Right ventricle myocardium inferior (tissue), 1 donor: ENCODE measurements at regions not wholly inside any gene's neighbourhood (a gene's known extent, or its start where the extent isn't known, plus 50 kb on each side); places are given as distances from the start of the nearest gene placed in this dataset.
"Not testable (repeated sequence)": the region's sequence is repeated elsewhere in the genome, so short reads cannot be mapped to it uniquely, and the experiment has no call there.

ENCODE experiments used
- ATAC-seq: fragments of 200-7000 bp; cut with Tn5 transposase; one replicate; pipeline ENCODE4 v1.9.1; 2020; ENCODE audit warnings: mild to moderate bottlenecking, moderate library complexity
- DNase-seq: peaks from one replicate; pipeline ENCODE4 v3.0.0; 2021; ENCODE audit errors: missing footprints
- intact Hi-C: fragments of 100-400 bp; cut with DNase I; formaldehyde crosslinking; loops from one replicate; pipeline ENCODE4 v1.11.0; 2022
- donor health status: DM: no; HTN: yes; CAD: no; lungs with severe emphysema.

DNA sequence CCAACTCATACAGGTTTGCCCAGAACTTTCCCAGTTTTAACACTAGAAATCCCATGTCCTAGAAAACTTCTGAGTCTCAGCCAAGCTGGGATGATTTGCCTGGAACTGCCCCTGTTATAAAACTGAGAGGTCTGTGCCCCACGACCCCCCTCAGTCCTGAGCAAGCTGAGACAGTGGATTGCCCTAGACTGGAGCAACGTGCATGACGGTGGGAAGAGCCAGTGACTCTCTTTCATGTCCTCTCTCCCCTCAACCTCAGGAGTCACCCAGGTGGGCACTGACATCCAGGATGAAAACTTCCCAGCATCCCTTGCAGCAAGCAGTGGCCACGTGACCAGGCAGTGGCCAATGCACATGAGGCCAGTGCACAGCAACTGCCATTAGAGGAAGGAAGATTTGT, 329.7 kb downstream of the PREX1 start:
- intact Hi-C loops, DNase-seq, ATAC-seq: not testable (repeated sequence)

DNA sequence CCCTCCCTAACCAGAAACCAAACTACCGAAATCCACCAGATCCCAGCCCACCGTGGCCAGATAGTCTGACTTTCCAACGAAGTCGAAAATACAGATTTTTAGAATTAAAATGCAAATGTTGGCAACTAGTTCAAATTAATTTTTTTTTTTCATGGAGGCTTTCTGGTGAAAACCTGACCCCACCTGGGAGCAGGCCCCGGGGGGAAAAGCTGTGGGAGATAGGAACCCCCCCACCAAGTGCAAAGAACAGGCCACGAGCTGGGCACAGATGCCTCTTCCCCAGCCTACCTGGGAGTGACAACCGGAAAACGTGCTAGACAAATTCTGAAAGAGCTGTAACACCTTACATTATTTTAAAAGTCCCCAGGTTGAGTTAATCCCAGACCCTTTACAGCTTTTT, 333.8 kb downstream of the PREX1 start:
- intact Hi-C loops, result no loop called here
- ATAC-seq, result no peak
- no peak for DNase-seq

DNA sequence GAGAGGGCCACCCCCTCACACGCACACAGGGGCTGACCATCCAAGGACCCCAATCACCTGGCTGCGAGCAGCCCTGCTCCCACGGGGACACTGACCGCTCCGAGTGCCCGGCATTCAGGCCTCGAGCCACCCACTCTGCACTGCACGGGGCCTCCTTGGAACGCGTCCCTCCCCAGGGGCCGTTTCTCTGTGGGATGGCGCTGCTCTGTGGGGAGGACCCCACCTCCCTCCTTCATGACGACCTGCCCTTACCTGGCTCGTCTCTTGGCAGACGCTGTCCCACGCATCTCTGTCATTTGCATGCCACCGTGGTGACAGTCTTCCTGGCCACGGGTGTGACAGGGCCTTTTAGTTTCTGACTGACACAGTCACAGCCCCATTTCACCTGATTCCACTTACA, 334.5 kb downstream of the PREX1 start:
- intact Hi-C loops, DNase-seq, ATAC-seq: not testable (repeated sequence)

DNA sequence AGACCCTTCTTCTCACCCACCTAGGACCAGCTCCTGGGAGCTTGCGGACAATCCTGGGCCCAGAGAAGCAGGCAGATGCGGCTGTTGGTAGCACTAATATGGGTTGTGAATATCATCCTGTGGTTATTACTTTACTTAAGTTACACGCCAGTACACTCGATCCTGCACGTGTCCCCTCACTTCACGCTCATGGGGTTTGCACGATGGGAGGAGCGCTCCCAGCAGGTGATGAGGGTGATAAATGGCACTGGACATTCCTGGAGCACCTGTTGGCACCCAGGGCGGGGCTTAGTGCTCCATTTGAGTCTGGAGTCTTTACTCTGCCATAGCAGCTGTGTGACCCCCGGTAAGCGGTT, 335.1 kb downstream of the PREX1 start:
- intact Hi-C loops, result no loop called here
- no peak for DNase-seq
- no peak for ATAC-seq

DNA sequence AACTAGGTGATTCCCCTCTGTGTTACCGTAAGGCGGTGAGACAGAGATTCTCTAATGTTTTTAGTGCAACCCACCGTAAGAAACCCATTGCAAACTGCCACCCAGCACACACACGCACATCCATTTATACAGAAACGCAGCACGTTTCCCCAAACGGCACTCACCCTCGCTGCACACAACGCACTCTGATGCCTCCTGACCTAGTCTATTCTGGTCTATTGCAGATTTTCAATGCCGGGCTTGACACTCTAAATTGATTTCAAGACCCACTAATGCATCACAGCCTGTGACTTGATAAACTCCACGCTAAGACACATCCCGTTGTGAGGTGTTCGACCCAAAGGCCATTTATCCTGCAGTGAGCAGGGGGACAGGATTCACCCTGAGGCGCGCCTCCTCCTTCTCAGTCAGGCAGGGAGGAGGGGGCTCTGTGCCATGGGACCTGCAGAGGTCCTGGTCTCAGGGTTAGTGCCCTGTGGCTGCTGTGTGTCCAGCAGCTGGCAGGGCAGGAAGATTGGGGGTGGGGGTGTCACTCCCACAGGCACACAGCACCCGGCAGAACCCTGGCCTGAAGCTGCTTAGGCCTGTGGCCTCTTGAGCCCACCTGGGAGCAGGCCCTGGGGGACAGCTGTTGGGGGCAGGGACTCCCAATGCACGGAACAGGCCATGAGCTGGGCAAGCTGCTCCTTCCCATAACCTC, 335.6 kb downstream of the PREX1 start:
- no peak for DNase-seq
- intact Hi-C loops, result no loop called here
- no peak for ATAC-seq

DNA sequence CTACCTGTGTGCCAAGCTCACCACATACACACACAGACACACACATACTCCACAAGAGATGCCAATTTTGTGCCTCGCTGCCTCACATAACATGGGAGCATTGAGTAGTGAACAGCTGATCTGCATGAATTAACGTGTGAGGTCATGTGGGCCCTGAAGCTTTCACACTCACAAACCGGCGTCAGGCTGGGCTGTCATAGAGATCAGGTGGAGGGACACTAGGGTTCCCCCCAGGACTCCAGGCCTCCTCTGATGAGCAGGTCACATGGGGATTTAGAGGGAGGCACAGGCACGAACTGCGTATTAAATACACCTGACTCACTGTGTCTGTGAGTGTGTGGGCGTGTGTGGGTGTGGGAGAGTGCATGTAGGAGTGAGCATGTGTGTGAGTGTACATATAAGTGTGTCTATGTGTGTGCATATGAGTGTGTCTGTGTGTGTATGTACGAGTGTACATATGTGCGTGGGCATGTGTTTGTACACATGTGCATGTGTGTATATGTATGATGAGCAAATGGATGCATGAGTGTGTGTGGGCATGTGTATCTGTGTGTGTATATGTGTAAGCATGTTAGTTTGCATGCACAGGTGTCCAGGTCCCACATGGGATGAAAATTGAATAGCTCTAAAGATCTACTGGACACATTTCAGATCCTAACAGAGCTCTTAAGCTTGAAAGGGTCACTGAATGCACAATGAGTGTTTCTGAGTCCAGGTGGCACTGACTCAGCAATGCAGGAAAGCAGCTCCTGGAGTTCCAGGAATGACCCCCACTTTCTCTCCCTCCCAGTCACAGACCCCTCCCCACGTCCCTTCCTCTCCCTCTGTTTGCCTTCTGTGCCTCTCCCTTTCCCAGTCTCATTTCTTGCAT, 336.6 kb downstream of the PREX1 start:
- ATAC-seq (no peak), DNase-seq (no peak)
- intact Hi-C loops, result no loop called here

DNA sequence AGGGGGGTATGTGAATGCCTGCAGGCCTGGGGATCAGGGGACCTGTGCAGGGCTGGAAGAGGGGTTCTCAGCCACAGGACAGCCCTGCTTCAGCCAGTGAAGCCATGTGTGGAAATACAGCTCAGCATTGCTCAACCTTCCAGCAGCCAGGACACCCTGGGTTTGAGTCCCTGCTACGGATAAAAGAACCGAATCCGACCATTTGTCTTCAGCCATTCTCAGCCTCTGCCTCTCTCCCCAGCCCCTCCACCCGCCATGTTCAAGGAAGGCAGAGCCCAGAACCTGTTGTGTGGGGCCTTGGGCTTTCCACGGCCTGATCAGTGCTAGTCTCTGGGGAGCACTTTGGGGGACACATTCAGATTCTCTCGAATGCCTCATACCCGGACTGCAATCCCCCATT, 337.5 kb downstream of the PREX1 start:
- DNase-seq, intact Hi-C loops, ATAC-seq: not testable (repeated sequence)

DNA sequence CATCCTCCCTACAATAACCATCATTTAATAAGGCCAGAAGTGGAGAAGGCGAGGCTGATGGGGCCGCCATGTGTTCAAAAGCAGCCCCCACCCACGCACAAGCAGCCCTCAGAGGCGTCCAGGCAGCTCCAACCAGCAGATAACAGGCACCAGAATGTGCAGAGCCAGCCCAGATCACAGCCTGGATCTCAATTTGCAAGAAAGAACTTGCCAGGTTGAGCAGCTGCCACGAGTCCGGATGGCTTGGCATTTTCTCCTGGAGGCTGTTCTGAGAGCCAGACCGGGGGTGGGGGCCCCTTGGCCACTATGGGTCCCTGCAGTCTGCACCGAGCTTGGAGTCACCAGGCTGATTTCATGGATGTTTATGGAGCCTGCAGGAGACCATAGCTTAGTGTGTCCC, 338.1 kb downstream of the PREX1 start:
- intact Hi-C loops, result no loop called here
- no peak for DNase-seq
- ATAC-seq, result no peak

DNA sequence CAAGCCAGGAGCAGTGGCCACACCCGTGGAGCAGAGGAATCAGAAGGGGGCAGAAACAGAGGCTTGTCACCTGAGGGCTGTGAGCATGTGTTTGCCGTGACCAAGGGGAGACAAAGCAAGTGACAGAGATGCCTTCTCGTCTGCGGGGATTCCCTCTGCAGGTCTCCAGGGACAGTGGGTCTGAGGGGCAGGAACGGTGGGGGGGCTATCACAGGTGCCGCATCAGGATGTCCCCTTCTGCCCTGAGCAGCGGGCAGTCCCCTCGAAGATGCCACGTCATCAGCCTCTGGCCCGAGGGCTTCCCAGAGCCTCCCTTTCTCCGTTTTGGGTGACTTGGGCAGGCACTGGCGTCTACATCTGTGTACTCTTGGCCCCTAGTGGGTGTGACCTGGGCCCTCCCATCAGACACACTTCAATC, 338.7 kb downstream of the PREX1 start:
- DNase-seq, result no peak
- ATAC-seq, result no peak
- intact Hi-C loops, result no loop called here

DNA sequence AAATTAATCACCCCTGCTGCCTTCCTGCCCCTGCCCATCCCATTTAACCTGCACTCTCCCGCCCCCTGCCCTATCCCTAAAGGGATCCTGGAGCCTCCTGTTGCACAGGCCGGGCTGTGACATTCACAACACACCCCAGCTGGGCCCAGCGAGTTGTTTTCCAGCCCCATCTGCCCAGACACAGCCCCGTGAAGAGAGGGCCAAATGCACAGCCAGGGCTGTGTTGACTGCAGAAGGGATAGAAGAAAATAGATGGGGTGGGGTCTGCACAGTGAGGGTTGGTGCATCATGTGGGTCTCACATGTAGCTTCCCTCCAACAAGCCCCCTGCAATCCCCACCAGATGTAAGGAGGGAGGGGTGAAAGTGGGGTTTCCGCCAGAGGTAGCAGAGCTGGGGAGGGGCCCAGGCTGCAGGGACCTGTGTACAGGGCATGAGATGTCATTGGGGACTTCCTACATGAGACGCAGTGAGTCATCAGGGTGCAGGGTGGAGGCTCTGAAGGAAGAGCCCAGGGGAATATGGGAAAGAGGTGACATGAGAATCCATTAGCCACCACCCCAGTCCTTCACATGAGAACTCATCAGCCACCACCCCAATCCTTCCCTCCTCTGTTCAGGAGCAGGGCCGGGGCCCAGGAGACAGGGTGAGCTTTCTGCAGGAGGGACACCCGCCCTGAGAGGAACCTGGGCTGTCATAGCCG, 339.3 kb downstream of the PREX1 start:
- DNase-seq, ATAC-seq, intact Hi-C loops: not testable (repeated sequence)

DNA sequence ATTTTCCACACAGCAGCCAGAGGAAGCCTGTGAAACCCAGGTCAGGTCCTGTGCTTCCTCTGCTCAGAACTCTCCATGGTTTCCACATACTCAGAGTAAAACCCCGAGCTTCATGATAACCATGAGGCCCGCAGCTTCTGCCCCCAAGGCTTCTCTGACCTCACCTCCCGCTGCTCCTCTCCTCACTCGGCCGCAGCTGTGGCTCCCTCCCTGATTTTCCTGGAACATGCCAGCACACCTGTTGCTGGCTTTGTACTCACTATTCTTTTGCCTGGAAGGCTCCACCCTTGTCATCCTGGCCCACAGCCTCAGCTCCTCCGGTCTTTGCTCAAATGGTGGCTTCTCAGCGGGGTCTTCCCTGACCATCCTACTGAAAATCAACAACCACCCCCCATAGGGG, 341.7 kb downstream of the PREX1 start:
- no peak for DNase-seq
- intact Hi-C loops, result no loop called here

DNA sequence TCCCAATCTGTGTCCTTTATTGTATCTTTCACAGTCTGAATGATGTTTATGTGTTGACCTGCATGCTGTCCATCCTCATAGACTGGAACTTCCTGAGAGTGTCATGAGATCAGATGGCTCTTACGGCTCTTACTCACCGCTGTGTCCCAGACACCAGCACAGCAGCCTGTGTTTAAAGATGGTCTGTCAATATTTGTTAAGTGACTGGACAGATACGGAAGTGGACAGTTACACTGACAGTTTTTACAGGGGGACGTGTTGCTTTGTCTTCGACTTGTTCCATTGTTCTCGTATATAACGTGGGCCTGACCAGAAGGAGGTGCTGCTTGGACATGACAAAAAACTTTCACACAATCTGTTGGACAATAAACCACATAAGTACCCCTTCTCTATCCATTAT, 342.6 kb downstream of the PREX1 start:
- DNase-seq, ATAC-seq, intact Hi-C loops: not testable (repeated sequence)

More for the DNA sequence above, 341.7 kb downstream of the PREX1 start:
- no peak for ATAC-seq

DNA sequence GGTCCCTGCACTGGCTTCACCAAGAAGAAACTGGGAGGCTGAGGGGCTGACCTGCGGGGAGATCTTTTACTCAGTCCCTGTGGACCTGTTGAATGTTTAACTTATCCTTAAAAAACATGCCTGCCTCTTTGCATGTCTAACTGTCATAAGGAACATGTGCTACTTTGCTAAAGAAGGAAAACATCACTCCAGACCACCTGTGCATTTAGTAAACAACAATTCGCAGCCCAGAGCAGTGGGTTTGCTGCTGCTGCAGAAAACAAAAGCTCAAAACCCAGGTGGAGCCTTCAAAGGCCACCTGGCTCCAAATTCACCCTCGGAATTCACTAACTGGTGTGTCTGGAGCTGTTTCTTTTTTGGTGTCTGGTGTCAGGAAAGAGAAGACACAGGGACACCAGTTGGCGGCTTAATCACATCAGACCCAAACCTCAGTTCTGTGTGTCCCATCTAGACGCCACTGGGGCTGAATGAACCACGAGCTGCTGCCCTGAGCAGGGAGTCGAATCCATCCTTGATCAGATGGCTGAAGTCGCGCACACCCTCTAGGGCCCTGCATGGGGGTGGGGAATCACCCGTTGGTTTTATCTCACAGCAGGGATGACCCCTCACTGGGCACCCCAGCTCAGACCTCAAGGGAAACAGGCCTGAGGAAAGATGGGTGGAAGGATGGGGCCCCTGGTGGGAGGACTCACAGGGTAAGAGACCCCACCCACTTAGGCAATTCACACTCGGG, 344.3 kb downstream of the PREX1 start:
- no peak for DNase-seq
- no peak for ATAC-seq
- intact Hi-C loops, result no loop called here

DNA sequence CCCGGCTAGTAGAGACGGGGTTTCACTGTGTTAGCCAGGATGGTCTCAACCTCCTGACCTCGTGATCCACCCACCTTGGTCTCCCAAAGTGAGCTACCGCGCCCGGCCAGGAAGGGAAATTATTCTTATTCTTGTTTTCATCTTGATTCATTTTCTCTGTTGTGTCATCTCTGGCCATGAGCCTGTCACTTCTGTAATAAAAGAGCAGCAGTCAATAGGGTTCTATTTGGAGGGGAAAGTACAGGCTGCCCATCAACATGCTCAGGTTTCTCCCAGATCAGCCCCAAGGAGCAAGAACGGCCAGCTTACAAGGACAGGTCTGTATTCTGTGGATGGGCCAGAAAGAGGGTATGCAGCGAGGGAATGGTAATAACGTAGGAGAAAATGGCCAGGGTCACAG, 345.0 kb downstream of the PREX1 start:
- DNase-seq (no peak), ATAC-seq (no peak)
- intact Hi-C loops, result no loop called here

DNA sequence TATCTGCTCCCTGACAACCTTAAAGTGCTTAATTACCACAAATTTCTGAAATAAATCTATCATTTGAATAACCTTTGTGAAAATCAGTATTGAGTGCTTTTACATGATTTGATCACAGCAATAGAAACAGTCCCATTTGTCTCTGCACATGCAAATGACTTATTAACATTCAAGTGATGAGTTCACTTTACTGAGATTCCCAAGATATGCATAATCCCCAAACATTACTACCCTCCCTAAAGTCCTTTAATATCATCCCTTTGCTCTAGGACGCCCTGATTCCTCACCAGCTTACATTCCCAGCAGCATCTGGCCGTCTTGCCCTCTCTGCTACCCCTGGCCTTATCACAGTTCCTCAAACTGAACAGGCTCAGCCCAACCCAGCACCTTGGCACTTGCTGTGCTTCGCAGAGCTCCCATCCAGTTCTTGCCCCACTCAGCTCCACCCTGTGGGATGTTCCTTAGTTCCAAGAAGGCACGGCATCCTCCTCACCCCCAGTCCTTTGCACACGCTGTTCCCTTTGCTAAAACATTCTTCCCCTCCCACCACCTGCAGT, 347.5 kb downstream of the PREX1 start:
- intact Hi-C loops, result no loop called here
- DNase-seq, result no peak
- no peak for ATAC-seq

DNA sequence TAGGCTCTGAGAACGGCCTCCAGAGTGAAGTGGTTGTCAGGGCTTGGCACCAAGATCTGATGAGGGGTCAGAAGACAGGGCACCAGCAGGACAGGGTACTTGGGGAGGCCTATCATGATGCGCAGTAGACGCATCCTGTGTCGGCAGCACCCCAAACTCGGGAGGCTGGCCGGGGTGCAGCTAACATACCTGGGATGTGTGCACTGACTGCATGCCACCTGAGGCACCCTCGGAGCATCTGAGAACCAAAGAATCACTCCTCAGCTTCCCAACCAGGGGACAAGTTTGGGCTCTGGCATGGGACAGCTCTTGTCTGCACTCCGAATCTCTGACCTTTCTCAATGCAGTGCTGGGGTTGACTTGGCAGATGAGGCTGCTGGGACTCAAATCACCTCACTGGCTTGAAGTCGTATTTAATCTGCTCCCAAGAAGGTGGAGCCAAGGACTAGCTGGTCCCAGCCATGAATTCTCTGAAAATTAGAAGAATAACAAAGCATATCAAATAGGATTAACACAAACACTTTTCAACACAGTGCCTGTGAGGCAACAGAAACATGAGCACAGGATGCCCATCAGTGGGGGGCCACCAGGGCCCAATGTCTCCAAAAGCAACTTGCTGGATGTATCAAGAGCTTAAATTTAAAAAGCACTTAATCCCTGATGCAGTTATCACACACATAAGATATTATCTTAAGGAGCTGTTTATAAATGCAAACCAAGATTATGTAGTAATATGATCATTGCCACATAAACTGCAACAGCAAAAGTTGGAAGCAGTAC, 348.8 kb downstream of the PREX1 start:
- DNase-seq, result no peak
- no peak for ATAC-seq
- intact Hi-C loops, result no loop called here

DNA sequence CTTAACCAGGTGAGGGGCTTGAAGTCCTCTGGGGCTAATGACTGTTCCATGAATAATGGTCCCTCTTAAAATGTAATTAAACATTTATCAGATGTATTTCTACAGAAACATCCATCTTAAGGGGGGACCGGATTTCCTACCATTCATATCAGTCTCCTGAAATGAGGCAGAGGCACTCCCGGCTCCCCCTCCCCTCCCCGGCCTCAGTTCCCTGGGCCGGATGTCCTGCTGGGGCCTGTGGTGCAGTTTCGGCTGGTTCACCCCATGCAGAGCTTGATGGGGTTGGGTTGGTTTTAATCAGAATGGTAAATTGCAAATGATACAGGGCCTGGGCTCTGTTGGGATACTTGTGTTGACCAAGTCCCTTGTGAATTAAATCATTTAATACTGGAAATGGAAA, 349.4 kb downstream of the PREX1 start:
- intact Hi-C loops, result no loop called here
- ATAC-seq (no peak), DNase-seq (no peak)

DNA sequence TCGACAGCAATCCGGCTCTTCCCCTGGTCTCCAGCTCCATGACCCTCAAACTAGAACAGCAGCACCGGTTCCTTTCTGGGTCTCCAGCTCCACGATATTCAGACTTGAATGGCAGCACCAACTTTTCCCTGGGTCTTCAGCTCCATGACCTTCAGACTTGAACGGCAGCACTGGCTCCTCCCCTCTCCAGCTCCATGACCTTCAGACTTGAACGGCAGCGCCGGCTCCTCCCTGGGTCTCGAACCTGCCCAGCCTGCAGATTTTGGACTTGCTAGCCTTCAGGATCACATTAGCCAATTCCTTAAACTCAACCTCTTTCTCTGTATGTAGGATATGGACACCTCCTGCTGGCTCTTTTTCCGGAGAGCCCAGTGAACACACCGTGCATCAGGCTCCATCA, 350.9 kb downstream of the PREX1 start:
- ATAC-seq, result no peak
- intact Hi-C loops, result no loop called here

More for the DNA sequence above, 350.9 kb downstream of the PREX1 start:
- DNase-seq, result no peak
